ENCODE measurements at regions not wholly inside any gene's neighbourhood (a gene's known extent, or its start where the extent isn't known, plus 50 kb on each side); places are given as distances from the start of the nearest gene placed in this dataset.

GRCh38 chr2:23128684-23129292, 256.2 kb upstream of the KLHL29 start:
- Histone ChIP-seq H3K27me3 (ENCODE audit: insufficient read depth, insufficient read length) (no peaks in the 10 kb centered on the region), H3K4me1 (ENCODE audit: insufficient read depth, insufficient read length) (peaks cover 2% of the 10 kb centered on the region), H3K9me3 (ENCODE audit: insufficient read depth, low read length) (peaks cover 9% of the 10 kb centered on the region; the same call in 1 of the 2 replicates), H3K4me3 (ENCODE audit: insufficient read length, low read depth) (no peak overlapping the region), H3K9ac (ENCODE audit: insufficient read length, low read depth) (no peak overlapping the region), H3K36me3 (ENCODE audit: insufficient read depth, insufficient read length, low read length) (no peaks in the 10 kb centered on the region)
- TF ChIP-seq ZNF274 (IDR thresholded peaks at IDR 0.05; ENCODE audit: low read depth, low read length) (no peak), YY1 (IDR thresholded peaks at IDR 0.05; ENCODE audit: insufficient read depth, insufficient read length) (no peak)
- no peak for DNase-seq (ENCODE audit: low read depth, low spot score)

GRCh38 chr2:23131066-23131575, 253.9 kb upstream of the KLHL29 start:
- DNase-seq (ENCODE audit: low read depth, low spot score): peak; percentile 22
- Histone ChIP-seq H3K9me3 (ENCODE audit: insufficient read depth, low read length) (peaks cover 9% of the 10 kb centered on the region; the same call in 1 of the 2 replicates), H3K9ac (ENCODE audit: insufficient read length, low read depth) (no peak overlapping the region), H3K4me3 (ENCODE audit: insufficient read length, low read depth) (no peak overlapping the region), H3K4me1 (ENCODE audit: insufficient read depth, insufficient read length) (peaks cover 2% of the 10 kb centered on the region), H3K36me3 (ENCODE audit: insufficient read depth, insufficient read length, low read length) (no peaks in the 10 kb centered on the region), H3K27me3 (ENCODE audit: insufficient read depth, insufficient read length) (no peaks in the 10 kb centered on the region)
- TF ChIP-seq ZNF274 (IDR thresholded peaks at IDR 0.05; ENCODE audit: low read depth, low read length): no peak
- TF ChIP-seq SUZ12 (IDR thresholded peaks at IDR 0.05; ENCODE audit: extremely low read depth, insufficient read depth, insufficient read length): no peak
- TF ChIP-seq YY1 (IDR thresholded peaks at IDR 0.05; ENCODE audit: insufficient read depth, insufficient read length): no peak

- Histone ChIP-seq H3K9me3 (ENCODE audit: insufficient read depth, low read length) (peaks cover 9% of the 10 kb centered on the region; the same call in 1 of the 2 replicates), H3K27me3 (ENCODE audit: insufficient read depth, insufficient read length) (no peaks in the 10 kb centered on the region), H3K4me1 (ENCODE audit: insufficient read depth, insufficient read length) (peaks cover 2% of the 10 kb centered on the region), H3K4me3 (ENCODE audit: insufficient read length, low read depth) (no peak overlapping the region), H3K9ac (ENCODE audit: insufficient read length, low read depth) (no peak overlapping the region), H3K36me3 (ENCODE audit: insufficient read depth, insufficient read length, low read length) (no peaks in the 10 kb centered on the region)
- TF ChIP-seq YY1 (IDR thresholded peaks at IDR 0.05; ENCODE audit: insufficient read depth, insufficient read length): no peak
- TF ChIP-seq ZNF274 (IDR thresholded peaks at IDR 0.05; ENCODE audit: low read depth, low read length): no peak
- no peak for TF ChIP-seq SUZ12 (IDR thresholded peaks at IDR 0.05; ENCODE audit: extremely low read depth, insufficient read depth, insufficient read length)
- DNase-seq (ENCODE audit: low read depth, low spot score): no peak
These were observed 253.0 kb upstream of the KLHL29 start for GRCh38 chr2:23132000-23132399.

GRCh38 chr2:23132823-23133595, 252.0 kb upstream of the KLHL29 start:
- H3K9ac ChIP-seq (ENCODE audit: insufficient read length, low read depth): no peak overlapping the region
- TF ChIP-seq SUZ12 (IDR thresholded peaks at IDR 0.05; ENCODE audit: extremely low read depth, insufficient read depth, insufficient read length) (no peak), YY1 (IDR thresholded peaks at IDR 0.05; ENCODE audit: insufficient read depth, insufficient read length) (no peak)
- H3K9me3 ChIP-seq (ENCODE audit: insufficient read depth, low read length): peaks cover 9% of the 10 kb centered on the region; the same call in 1 of the 2 replicates
- DNase-seq (ENCODE audit: low read depth, low spot score): no peak
- H3K36me3 ChIP-seq (ENCODE audit: insufficient read depth, insufficient read length, low read length): no peaks in the 10 kb centered on the region
- no peak overlapping the region for H3K4me3 ChIP-seq (ENCODE audit: insufficient read length, low read depth)
- H3K4me1 ChIP-seq (ENCODE audit: insufficient read depth, insufficient read length): peaks cover 2% of the 10 kb centered on the region
- H3K27me3 ChIP-seq (ENCODE audit: insufficient read depth, insufficient read length): no peaks in the 10 kb centered on the region

- Histone ChIP-seq H3K36me3 (ENCODE audit: insufficient read depth, insufficient read length, low read length) (no peaks in the 10 kb centered on the region), H3K4me1 (ENCODE audit: insufficient read depth, insufficient read length) (peaks cover 2% of the 10 kb centered on the region), H3K9me3 (ENCODE audit: insufficient read depth, low read length) (no peaks in the 10 kb centered on the region), H3K4me3 (ENCODE audit: insufficient read length, low read depth) (no peak overlapping the region), H3K9ac (ENCODE audit: insufficient read length, low read depth) (no peak overlapping the region), H3K27me3 (ENCODE audit: insufficient read depth, insufficient read length) (no peaks in the 10 kb centered on the region)
- TF ChIP-seq ZNF274 (IDR thresholded peaks at IDR 0.05; ENCODE audit: low read depth, low read length) (no peak), YY1 (IDR thresholded peaks at IDR 0.05; ENCODE audit: insufficient read depth, insufficient read length) (no peak), SUZ12 (IDR thresholded peaks at IDR 0.05; ENCODE audit: extremely low read depth, insufficient read depth, insufficient read length) (no peak)
- DNase-seq (ENCODE audit: low read depth, low spot score): no peak
These were observed 250.3 kb upstream of the KLHL29 start for GRCh38 chr2:23134726-23135125.

GRCh38 chr2:23135481-23136100, 249.4 kb upstream of the KLHL29 start:
- H3K9ac ChIP-seq (ENCODE audit: insufficient read length, low read depth): no peak overlapping the region
- H3K4me3 ChIP-seq (ENCODE audit: insufficient read length, low read depth): no peak overlapping the region
- no peaks in the 10 kb centered on the region for H3K27me3 ChIP-seq (ENCODE audit: insufficient read depth, insufficient read length)
- H3K9me3 ChIP-seq (ENCODE audit: insufficient read depth, low read length): no peaks in the 10 kb centered on the region
- DNase-seq (ENCODE audit: low read depth, low spot score): peak; percentile 65
- no peaks in the 10 kb centered on the region for H3K36me3 ChIP-seq (ENCODE audit: insufficient read depth, insufficient read length, low read length)
- TF ChIP-seq SUZ12 (IDR thresholded peaks at IDR 0.05; ENCODE audit: extremely low read depth, insufficient read depth, insufficient read length) (no peak), ZNF274 (IDR thresholded peaks at IDR 0.05; ENCODE audit: low read depth, low read length) (no peak), YY1 (IDR thresholded peaks at IDR 0.05; ENCODE audit: insufficient read depth, insufficient read length) (no peak)
- peaks cover 2% of the 10 kb centered on the region for H3K4me1 ChIP-seq (ENCODE audit: insufficient read depth, insufficient read length)

GRCh38 chr2:23137166-23137565, 247.8 kb upstream of the KLHL29 start:
- no peak for DNase-seq (ENCODE audit: low read depth, low spot score)
- H3K36me3 ChIP-seq (ENCODE audit: insufficient read depth, insufficient read length, low read length): no peaks in the 10 kb centered on the region
- H3K4me3 ChIP-seq (ENCODE audit: insufficient read length, low read depth): no peak overlapping the region
- H3K4me1 ChIP-seq (ENCODE audit: insufficient read depth, insufficient read length): no peaks in the 10 kb centered on the region
- H3K9ac ChIP-seq (ENCODE audit: insufficient read length, low read depth): no peak overlapping the region
- H3K9me3 ChIP-seq (ENCODE audit: insufficient read depth, low read length): no peaks in the 10 kb centered on the region
- no peak for TF ChIP-seq SUZ12 (IDR thresholded peaks at IDR 0.05; ENCODE audit: extremely low read depth, insufficient read depth, insufficient read length)
- no peak for TF ChIP-seq YY1 (IDR thresholded peaks at IDR 0.05; ENCODE audit: insufficient read depth, insufficient read length)
- TF ChIP-seq ZNF274 (IDR thresholded peaks at IDR 0.05; ENCODE audit: low read depth, low read length): no peak
- no peaks in the 10 kb centered on the region for H3K27me3 ChIP-seq (ENCODE audit: insufficient read depth, insufficient read length)
